Hypothalamus (tissue), 51 donors: ENCODE measurements at regions not wholly inside any gene's neighbourhood (a gene's known extent, or its start where the extent isn't known, plus 50 kb on each side); places are given as distances from the start of the nearest gene placed in this dataset.
"Not testable (repeated sequence)": the region's sequence is repeated elsewhere in the genome, so short reads cannot be mapped to it uniquely, and the experiment has no call there.

Experiments used
- DNase-seq, 51 donors: peaks; one replicate each; lab custom pipeline; 2025; lab: John Stamatoyannopoulos, UW

- DNase-seq = not testable (repeated sequence)
Measured at GRCh38 chr15:83335542-83335941, 51.1 kb upstream of the BNC1 start.

GRCh38 chr15:83339396-83339795, 54.9 kb upstream of the BNC1 start:
- DNase-seq = no peak

- DNase-seq = no peak
Measured at GRCh38 chr15:83340087-83340486, 55.6 kb upstream of the BNC1 start.

- DNase-seq = no peak
Measured at GRCh38 chr15:83346342-83346741, 61.9 kb upstream of the BNC1 start.

- no peak for DNase-seq
Measured at GRCh38 chr15:83352119-83352518, 67.7 kb upstream of the BNC1 start.

GRCh38 chr15:83356501-83357399, 72.3 kb upstream of the BNC1 start:
- DNase-seq = no peak

- no peak for DNase-seq
Measured at GRCh38 chr15:83358972-83359564, 74.6 kb upstream of the BNC1 start.

- DNase-seq = no peak
Measured at GRCh38 chr15:83362706-83363105, 78.2 kb upstream of the BNC1 start.

GRCh38 chr15:83364501-83364900, 80.0 kb upstream of the BNC1 start:
- no peak for DNase-seq

- DNase-seq = peak in 34 of 51 donors; percentile 8 to 75 (median 41)
Measured at GRCh38 chr15:83365370-83365938, 81.0 kb upstream of the BNC1 start.

- peak in 5 of 51 donors; percentile 4 to 27 (median 13) for DNase-seq
Measured at GRCh38 chr15:83372434-83372891, 74.7 kb upstream of the SH3GL3 start.

GRCh38 chr15:83378921-83379578, 68.1 kb upstream of the SH3GL3 start:
- no peak for DNase-seq

GRCh38 chr15:83379579-83379959, 67.6 kb upstream of the SH3GL3 start:
- no peak for DNase-seq

- DNase-seq = no peak
Measured at GRCh38 chr15:83380059-83380458, 67.1 kb upstream of the SH3GL3 start.

- DNase-seq = peak in 24 of 51 donors; percentile 3 to 69 (median 29)
Measured at GRCh38 chr15:83380682-83381081, 66.5 kb upstream of the SH3GL3 start.

- DNase-seq = not testable (repeated sequence)
Measured at GRCh38 chr15:83383608-83384139, 63.5 kb upstream of the SH3GL3 start.

- peak in 1 of 51 donors; percentile 4 for DNase-seq
Measured at GRCh38 chr15:83396101-83396500, 51.0 kb upstream of the SH3GL3 start.
